ENCODE measurements at regions not wholly inside any gene's neighbourhood (a gene's known extent, or its start where the extent isn't known, plus 50 kb on each side); places are given as distances from the start of the nearest gene placed in this dataset.

DNA sequence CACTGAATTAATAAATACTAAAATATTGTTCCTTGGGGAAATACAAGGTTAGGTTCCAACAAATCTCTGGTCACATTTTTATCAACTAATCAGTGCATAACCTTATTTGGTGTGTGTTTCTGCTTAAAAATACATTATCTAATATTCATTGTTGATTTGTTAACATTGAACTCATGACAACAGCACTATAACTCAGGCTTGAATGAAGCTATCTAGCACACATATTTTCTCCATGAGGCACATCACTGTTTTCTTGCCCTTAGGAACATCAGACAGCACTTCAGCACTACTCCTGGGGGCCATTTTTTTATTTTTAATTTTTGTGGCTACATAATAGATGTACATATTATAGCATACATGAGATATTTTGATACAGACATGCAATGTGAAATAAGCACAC is 277.2 kb upstream of the NT5E start:
- TF ChIP-seq, protein P1, sequence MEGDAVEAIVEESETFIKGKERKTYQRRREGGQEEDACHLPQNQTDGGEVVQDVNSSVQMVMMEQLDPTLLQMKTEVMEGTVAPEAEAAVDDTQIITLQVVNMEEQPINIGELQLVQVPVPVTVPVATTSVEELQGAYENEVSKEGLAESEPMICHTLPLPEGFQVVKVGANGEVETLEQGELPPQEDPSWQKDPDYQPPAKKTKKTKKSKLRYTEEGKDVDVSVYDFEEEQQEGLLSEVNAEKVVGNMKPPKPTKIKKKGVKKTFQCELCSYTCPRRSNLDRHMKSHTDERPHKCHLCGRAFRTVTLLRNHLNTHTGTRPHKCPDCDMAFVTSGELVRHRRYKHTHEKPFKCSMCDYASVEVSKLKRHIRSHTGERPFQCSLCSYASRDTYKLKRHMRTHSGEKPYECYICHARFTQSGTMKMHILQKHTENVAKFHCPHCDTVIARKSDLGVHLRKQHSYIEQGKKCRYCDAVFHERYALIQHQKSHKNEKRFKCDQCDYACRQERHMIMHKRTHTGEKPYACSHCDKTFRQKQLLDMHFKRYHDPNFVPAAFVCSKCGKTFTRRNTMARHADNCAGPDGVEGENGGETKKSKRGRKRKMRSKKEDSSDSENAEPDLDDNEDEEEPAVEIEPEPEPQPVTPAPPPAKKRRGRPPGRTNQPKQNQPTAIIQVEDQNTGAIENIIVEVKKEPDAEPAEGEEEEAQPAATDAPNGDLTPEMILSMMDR (IDR thresholded peaks at IDR 0.05): no peak
- no peak for TF ChIP-seq POLR2A (IDR thresholded peaks at IDR 0.05)
